Panc1 (cell line): ENCODE measurements at regions not wholly inside any gene's neighbourhood (a gene's known extent, or its start where the extent isn't known, plus 50 kb on each side); places are given as distances from the start of the nearest gene placed in this dataset.

Experiments
- ATAC-seq: fragments of 200-7000 bp; cut with Tn5 transposase; 2 replicates; pipeline ENCODE4 v1.9.1; 2020; ENCODE audit warnings: mild to moderate bottlenecking, moderate library complexity
- BruUV-seq: library from RNA; stranded (reverse); fragments of 400-500 nt; replicated peaks from 2 replicates; lab custom pipeline; 2021; lab: Mats Ljungman, UMichigan
- CTCF ChIA-PET: fragments of 300-600 bp; sonication (Branson Sonifier 250); formaldehyde crosslinking; loops from one replicate; lab custom pipeline; 2022; ENCODE audit warnings: antibody characterized with exemption; lab: Charles Lee
- POLR2A ChIA-PET: fragments of 300-600 bp; sonication (Branson Sonifier 250); formaldehyde crosslinking; loops from one replicate; lab custom pipeline; 2022; ENCODE audit warnings: antibody characterized with exemption; lab: Charles Lee
- DNase-seq: peaks from one replicate; pipeline ENCODE4 v3.0.0-alpha.2; 2010; ENCODE audit warnings: low read depth, low spot score
- H3K27ac ChIP-seq: 2 replicates; pipeline ENCODE4 v1.5.1; 2011; ENCODE audit warnings: mild to moderate bottlenecking, low read length, inconsistent platforms
- H3K27me3 ChIP-seq: fragments of 200-500 bp; sonication (Bioruptor generic); 2 replicates; pipeline ENCODE4 v1.6.0; 2014; ENCODE audit warnings: low read length, inconsistent platforms; ENCODE audit not compliant: control insufficient read depth, insufficient read depth
- H3K36me3 ChIP-seq: fragments of 200-500 bp; sonication (Bioruptor generic); 2 replicates; pipeline ENCODE4 v1.5.1; 2014; ENCODE audit warnings: inconsistent platforms, mild to moderate bottlenecking, low read length, moderate library complexity; ENCODE audit not compliant: control insufficient read depth, insufficient read depth
- H3K4me1 ChIP-seq: 2 replicates; pipeline ENCODE4 v1.5.1; 2011; ENCODE audit warnings: inconsistent platforms, mild to moderate bottlenecking, low read length, moderate library complexity; ENCODE audit not compliant: control insufficient read depth, insufficient read depth
- H3K4me3 ChIP-seq, 2 experiments: 2 replicates each; pipeline ENCODE4 v1.5.1; 2011 to 2012; ENCODE audit warnings: low read depth in 2 of 2, low read length in 2 of 2, mild to moderate bottlenecking in 2 of 2, inconsistent platforms in 1 of 2, moderate library complexity in 1 of 2
- H3K9me3 ChIP-seq: fragments of 200-500 bp; sonication (Bioruptor generic); 2 replicates; pipeline ENCODE4 v1.5.1; 2014; ENCODE audit warnings: low read depth, mild to moderate bottlenecking, inconsistent platforms, low read length, moderate library complexity; ENCODE audit not compliant: control insufficient read depth, insufficient read depth
- CTCF ChIP-seq: fragments of 450-650 bp; IDR thresholded peaks from 2 replicates; pipeline ENCODE4 v1.5.1; 2017; ENCODE audit warnings: mild to moderate bottlenecking
- POLR2AphosphoS5 ChIP-seq: IDR thresholded peaks from 2 replicates; pipeline ENCODE4 v1.6.1; 2012; ENCODE audit warnings: mild to moderate bottlenecking, low read depth, low read length, moderate library complexity
- REST ChIP-seq, 2 experiments: IDR thresholded peaks; 2 replicates each; pipeline ENCODE4 v1.6.1; 2011 to 2012; ENCODE audit warnings: low read depth in 2 of 2, control low read depth in 1 of 2, low read length in 1 of 2, mild to moderate bottlenecking in 1 of 2, moderate library complexity in 1 of 2; ENCODE audit not compliant: insufficient read depth in 1 of 2
- SIN3A ChIP-seq: IDR thresholded peaks from 2 replicates; pipeline ENCODE4 v1.6.1; 2012; ENCODE audit warnings: low read depth, mild to moderate bottlenecking, low read length, moderate library complexity, borderline replicate concordance; ENCODE audit not compliant: insufficient read depth
- TCF7L2 ChIP-seq: IDR thresholded peaks from 2 replicates; pipeline ENCODE4 v1.6.1; 2011; ENCODE audit warnings: mild to moderate bottlenecking, low read depth, low read length, inconsistent platforms
- in situ Hi-C: cut with HindIII; loops from 2 replicates; pipeline ENCODE4 v1.10.0; 2016; ENCODE audit warnings: low sequenced_read_pairs, low pct_unique_long_range_greater_than_20kb
- intact Hi-C: fragments of 100-400 bp; cut with micrococcal nuclease; formaldehyde crosslinking; loops from one replicate; pipeline ENCODE4 v1.10.0; 2022; ENCODE audit not compliant: unreplicated experiment

- intact Hi-C loops = no loop called here
- no peak overlapping the region for H3K4me3 ChIP-seq
- H3K27ac ChIP-seq = no peak overlapping the region
- H3K9me3 ChIP-seq = no peaks in the 10 kb centered on the region
- no peaks in the 10 kb centered on the region for H3K4me1 ChIP-seq
- TF ChIP-seq REST (IDR thresholded peaks at IDR 0.05; ENCODE audit: insufficient read depth in 1 of 2, low read depth in 2 of 2, low read length in 1 of 2) (no peak), POLR2AphosphoS5 (no peak), CTCF (no peak), SIN3A (no peak)
- in situ Hi-C loops = no loop called here
- POLR2A ChIA-PET = no interaction called here
- BruUV-seq = no TSS peak
- no peak for ATAC-seq
- DNase-seq = no peak
- CTCF ChIA-PET = no interaction called here
- no peaks in the 10 kb centered on the region for H3K27me3 ChIP-seq
- no peaks in the 10 kb centered on the region for H3K36me3 ChIP-seq
These were observed 121.3 kb upstream of the SALL1 start for GRCh38 chr16:51272420-51272819.

- H3K9me3 ChIP-seq = no peaks in the 10 kb centered on the region
- in situ Hi-C loops (no loop called here), intact Hi-C loops (no loop called here)
- H3K4me1 ChIP-seq = no peaks in the 10 kb centered on the region
- CTCF ChIA-PET = no interaction called here
- no peak overlapping the region for H3K4me3 ChIP-seq
- ATAC-seq (no peak), DNase-seq (no peak)
- no TSS peak for BruUV-seq
- no peak overlapping the region for H3K27ac ChIP-seq
- no peaks in the 10 kb centered on the region for H3K36me3 ChIP-seq
- POLR2A ChIA-PET = no interaction called here
- H3K27me3 ChIP-seq = no peaks in the 10 kb centered on the region
- TF ChIP-seq SIN3A (no peak), CTCF (no peak), POLR2AphosphoS5 (no peak), TCF7L2 (no peak), REST (IDR thresholded peaks at IDR 0.05; ENCODE audit: insufficient read depth in 1 of 2, low read depth in 2 of 2, low read length in 1 of 2) (no peak)
These were observed 120.2 kb upstream of the SALL1 start for GRCh38 chr16:51271156-51271701.
